ENCODE measurements at regions not wholly inside any gene's neighbourhood (a gene's known extent, or its start where the extent isn't known, plus 50 kb on each side); places are given as distances from the start of the nearest gene placed in this dataset.

- no peak for FAIRE-seq
- Histone ChIP-seq H3K9ac (ENCODE audit: low read length in 3 of 3) (no peak overlapping the region), H3K27me3 (ENCODE audit: control insufficient read depth, insufficient read depth, low read length) (no peaks in the 10 kb centered on the region), H3K36me3 (ENCODE audit: control insufficient read depth in 2 of 3, insufficient read depth in 3 of 3, low read length in 3 of 3) (no peaks in the 10 kb centered on the region), H3K4me3 (ENCODE audit: low read length in 3 of 3) (no peak overlapping the region), H3K27ac (ENCODE audit: low read depth in 2 of 2, low read length in 2 of 2) (no peak overlapping the region), H3K4me1 (ENCODE audit: control insufficient read depth in 2 of 3, insufficient read depth in 2 of 3, low read depth in 1 of 3, low read length in 3 of 3) (no peaks in the 10 kb centered on the region), H3K9me3 (ENCODE audit: control insufficient read depth in 2 of 3, insufficient read depth in 1 of 3, low read length in 3 of 3) (no peaks in the 10 kb centered on the region)
- no peak for TF ChIP-seq CTCF (IDR thresholded peaks at IDR 0.05; ENCODE audit: borderline replicate concordance, extremely low read depth, insufficient read depth)
- intact Hi-C loops (cut with DNase I): no loop called here
- DNase-seq: no peak
Observed at GRCh38 chr3:174716956-174717505, 142.1 kb upstream of the NAALADL2 start.

DNA sequence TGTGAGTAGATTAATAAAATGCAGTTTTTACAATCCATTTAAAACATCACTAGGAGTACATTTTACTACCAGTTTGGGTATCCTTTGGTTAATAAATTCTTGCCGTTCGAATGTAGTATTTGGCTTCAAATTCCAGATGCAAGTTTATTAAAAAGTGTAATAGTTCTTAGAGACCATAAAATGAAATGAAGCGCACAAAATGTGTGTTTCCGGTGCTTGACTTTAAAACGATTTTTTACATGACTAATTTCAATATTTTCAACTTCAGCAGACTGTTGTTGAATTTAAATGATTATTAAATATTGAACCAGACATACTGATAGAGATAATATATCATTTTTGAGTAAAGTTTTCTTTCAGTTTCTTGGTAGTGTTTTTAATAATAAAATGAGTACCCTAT, 138.4 kb upstream of the NAALADL2 start:
- TF ChIP-seq CTCF (IDR thresholded peaks at IDR 0.05; ENCODE audit: borderline replicate concordance, extremely low read depth, insufficient read depth): no peak
- H3K4me3 ChIP-seq (ENCODE audit: low read length in 3 of 3): no peak overlapping the region
- no peak overlapping the region for H3K27ac ChIP-seq (ENCODE audit: low read depth in 2 of 2, low read length in 2 of 2)
- no peaks in the 10 kb centered on the region for H3K36me3 ChIP-seq (ENCODE audit: control insufficient read depth in 2 of 3, insufficient read depth in 3 of 3, low read length in 3 of 3)
- DNase-seq (peak in 2 of 5 donors; percentile 2 to 15), FAIRE-seq (no peak)
- no peaks in the 10 kb centered on the region for H3K9me3 ChIP-seq (ENCODE audit: control insufficient read depth in 2 of 3, insufficient read depth in 1 of 3, low read length in 3 of 3)
- intact Hi-C loops (cut with DNase I): no loop called here
- H3K27me3 ChIP-seq (ENCODE audit: control insufficient read depth, insufficient read depth, low read length): no peaks in the 10 kb centered on the region
- H3K4me1 ChIP-seq (ENCODE audit: control insufficient read depth in 2 of 3, insufficient read depth in 2 of 3, low read depth in 1 of 3, low read length in 3 of 3): no peaks in the 10 kb centered on the region
- no peak overlapping the region for H3K9ac ChIP-seq (ENCODE audit: low read length in 3 of 3)

DNA sequence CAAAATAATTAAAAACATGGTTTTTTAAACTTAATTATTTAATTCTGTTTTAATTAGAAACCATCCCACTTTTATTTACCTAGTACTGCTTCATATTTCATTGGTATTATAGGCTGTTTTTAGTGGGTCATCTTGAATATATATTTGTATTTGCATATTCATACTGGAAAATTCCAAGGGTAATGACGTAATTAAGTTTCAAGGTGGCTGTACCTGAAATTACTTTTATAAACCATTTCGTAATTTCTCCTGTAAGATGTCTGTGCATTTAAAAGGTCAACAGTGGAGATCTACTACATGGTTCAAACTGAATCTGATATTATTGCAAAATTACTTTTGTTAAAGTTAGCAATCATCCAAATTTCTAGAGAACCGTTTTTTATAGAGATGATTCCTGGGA, 133.8 kb upstream of the NAALADL2 start:
- DNase-seq: no peak
- no peak for TF ChIP-seq CTCF (IDR thresholded peaks at IDR 0.05; ENCODE audit: borderline replicate concordance, extremely low read depth, insufficient read depth)
- H3K27ac ChIP-seq (ENCODE audit: low read depth in 2 of 2, low read length in 2 of 2): no peak overlapping the region
- no peak overlapping the region for H3K4me3 ChIP-seq (ENCODE audit: low read length in 3 of 3)
- no peaks in the 10 kb centered on the region for H3K9me3 ChIP-seq (ENCODE audit: control insufficient read depth in 2 of 3, insufficient read depth in 1 of 3, low read length in 3 of 3)
- H3K36me3 ChIP-seq (ENCODE audit: control insufficient read depth in 2 of 3, insufficient read depth in 3 of 3, low read length in 3 of 3): no peaks in the 10 kb centered on the region
- H3K9ac ChIP-seq (ENCODE audit: low read length in 3 of 3): no peak overlapping the region
- no peaks in the 10 kb centered on the region for H3K27me3 ChIP-seq (ENCODE audit: control insufficient read depth, insufficient read depth, low read length)
- FAIRE-seq: no peak
- intact Hi-C loops (cut with DNase I): no loop called here
- no peaks in the 10 kb centered on the region for H3K4me1 ChIP-seq (ENCODE audit: control insufficient read depth in 2 of 3, insufficient read depth in 2 of 3, low read depth in 1 of 3, low read length in 3 of 3)

DNA sequence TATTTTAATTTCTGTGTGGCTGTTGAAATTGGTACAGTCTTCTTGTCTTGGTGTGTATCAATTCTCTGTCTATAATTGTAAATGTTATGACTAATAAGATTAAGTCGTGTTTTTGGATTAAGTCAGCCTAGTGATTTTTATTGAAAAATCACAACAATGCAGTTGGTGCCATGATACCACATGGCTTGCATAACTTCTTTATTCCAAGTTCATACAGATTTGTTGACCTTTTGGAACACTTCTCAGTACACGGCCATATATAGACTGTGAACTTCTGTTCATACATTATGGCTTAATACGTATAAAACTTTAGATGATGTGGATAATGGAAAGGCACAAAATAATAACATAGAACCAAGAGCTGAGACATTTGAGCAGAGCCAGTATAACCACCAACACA, 121.2 kb upstream of the NAALADL2 start:
- H3K9me3 ChIP-seq (ENCODE audit: control insufficient read depth in 2 of 3, insufficient read depth in 1 of 3, low read length in 3 of 3): no peaks in the 10 kb centered on the region
- TF ChIP-seq CTCF (IDR thresholded peaks at IDR 0.05; ENCODE audit: borderline replicate concordance, extremely low read depth, insufficient read depth): no peak
- H3K27ac ChIP-seq (ENCODE audit: low read depth in 2 of 2, low read length in 2 of 2): no peak overlapping the region
- FAIRE-seq (no peak), DNase-seq (no peak)
- intact Hi-C loops (cut with DNase I): no loop called here
- H3K4me3 ChIP-seq (ENCODE audit: low read length in 3 of 3): no peak overlapping the region
- H3K27me3 ChIP-seq (ENCODE audit: control insufficient read depth, insufficient read depth, low read length): no peaks in the 10 kb centered on the region
- no peak overlapping the region for H3K9ac ChIP-seq (ENCODE audit: low read length in 3 of 3)
- no peaks in the 10 kb centered on the region for H3K4me1 ChIP-seq (ENCODE audit: control insufficient read depth in 2 of 3, insufficient read depth in 2 of 3, low read depth in 1 of 3, low read length in 3 of 3)
- no peaks in the 10 kb centered on the region for H3K36me3 ChIP-seq (ENCODE audit: control insufficient read depth in 2 of 3, insufficient read depth in 3 of 3, low read length in 3 of 3)

Data from kidney (tissue), 13 donors.